Kidney (tissue), 13 donors: ENCODE measurements at regions not wholly inside any gene's neighbourhood (a gene's known extent, or its start where the extent isn't known, plus 50 kb on each side); places are given as distances from the start of the nearest gene placed in this dataset.

Experiments used
- DNase-seq, 5 donors: peaks; one replicate each; pipeline ENCODE4 v3.0.0-alpha.2; 2013 to 2020
- FAIRE-seq: peaks from 2 replicates; lab custom pipeline; 2012; peaks lifted over from hg19 to GRCh38; lab: Jason Lieb, UNC
- H3K27ac ChIP-seq, 2 donors: one replicate each; pipeline ENCODE4 v1.7.0; 2013; ENCODE audit warnings: low read depth in 2 of 2, low read length in 2 of 2, inconsistent platforms in 1 of 2
- H3K27me3 ChIP-seq: one replicate; pipeline ENCODE4 v1.7.1; 2013; ENCODE audit warnings: low read length, inconsistent platforms; ENCODE audit not compliant: control insufficient read depth, insufficient read depth
- H3K36me3 ChIP-seq, 3 donors: one replicate each; pipeline versions ENCODE4 v1.7.0 to v1.7.1; 2013; ENCODE audit warnings: low read length in 3 of 3, control low read depth in 1 of 3, inconsistent platforms in 1 of 3; ENCODE audit not compliant: insufficient read depth in 3 of 3, control insufficient read depth in 2 of 3
- H3K4me1 ChIP-seq, 3 donors: one replicate each; pipeline versions ENCODE4 v1.7.0 to v1.7.1; 2013; ENCODE audit warnings: low read length in 3 of 3, inconsistent platforms in 1 of 3, low read depth in 1 of 3; ENCODE audit not compliant: control insufficient read depth in 2 of 3, insufficient read depth in 2 of 3
- H3K4me3 ChIP-seq, 3 donors: one replicate each; pipeline versions ENCODE4 v1.7.0 to v1.8.1; 2013; ENCODE audit warnings: low read length in 3 of 3, control low read depth in 1 of 3, inconsistent platforms in 1 of 3
- H3K9ac ChIP-seq, 3 donors: one replicate each; pipeline versions ENCODE4 v1.7.0 to v1.7.1; 2013; ENCODE audit warnings: low read length in 3 of 3, control low read depth in 1 of 3, inconsistent platforms in 1 of 3
- H3K9me3 ChIP-seq, 3 donors: one replicate each; pipeline versions ENCODE4 v1.7.0 to v1.7.1; 2013; ENCODE audit warnings: low read length in 3 of 3, control low read depth in 1 of 3, inconsistent platforms in 1 of 3; ENCODE audit not compliant: control insufficient read depth in 2 of 3, insufficient read depth in 1 of 3
- CTCF ChIP-seq: IDR thresholded peaks from 3 replicates; pipeline ENCODE4 v1.5.1; 2012; ENCODE audit warnings: mild to moderate bottlenecking, moderate library complexity, borderline replicate concordance; ENCODE audit not compliant: insufficient read depth; ENCODE audit errors: extremely low read depth
- intact Hi-C: fragments of 100-400 bp; cut with DNase I; formaldehyde crosslinking; loops from one replicate; pipeline ENCODE4 v1.11.1; 2022
- donor health status: control.
- donor health status: control.
- donor health status: control.
- donor health status: control.
- donor health status: control.
- donor health status: DM: yes; HTN: yes; CAD: no.
- donor health status: Normal renal cell carcinoma (clear cell type).

DNA sequence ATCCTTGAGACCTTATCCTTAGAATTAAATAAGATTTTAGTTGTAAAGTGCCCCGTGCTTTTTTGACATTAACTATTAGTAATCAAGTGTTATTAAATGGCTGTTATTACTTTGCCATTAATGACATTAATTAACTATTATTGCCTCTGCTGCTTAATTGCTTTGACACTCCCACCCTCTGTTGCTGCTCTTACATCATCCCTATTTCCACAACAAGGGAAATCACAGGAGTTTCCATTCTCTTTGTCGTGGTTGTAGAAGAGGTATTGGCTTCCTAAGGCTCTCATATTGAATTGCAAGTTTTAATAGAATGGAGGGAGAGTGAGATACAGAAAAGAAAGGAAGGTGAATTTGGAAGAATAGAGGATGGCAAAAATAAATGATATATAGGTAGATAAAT is 545.8 kb downstream of the MMUT start:
- Histone ChIP-seq H3K4me3 (no peak overlapping the region), H3K36me3 (no peaks in the 10 kb centered on the region), H3K27ac (no peak overlapping the region), H3K4me1 (no peaks in the 10 kb centered on the region), H3K9ac (no peak overlapping the region), H3K9me3 (no peaks in the 10 kb centered on the region), H3K27me3 (no peaks in the 10 kb centered on the region)
- TF ChIP-seq CTCF, result no peak
- intact Hi-C loops, result no loop called here
- FAIRE-seq (no peak), DNase-seq (no peak)

DNA sequence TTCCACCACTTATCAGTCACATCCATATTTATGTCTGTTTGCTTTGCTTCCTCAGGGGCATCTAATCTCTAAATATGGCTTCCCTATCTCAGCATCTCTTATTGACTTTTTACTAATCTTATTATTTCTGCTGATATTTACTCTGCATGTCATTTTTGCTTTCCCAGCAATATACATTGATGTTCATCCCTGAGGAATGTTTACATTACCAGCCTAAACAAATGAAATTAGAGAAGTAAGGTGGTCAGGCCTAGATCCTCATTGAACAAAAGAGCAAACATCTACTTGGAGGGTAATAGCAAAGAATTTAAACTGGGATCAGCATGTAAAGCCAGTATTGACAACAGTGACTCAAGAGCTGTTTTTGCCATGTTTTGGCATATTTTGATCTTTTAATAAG is 546.4 kb downstream of the MMUT start:
- Histone ChIP-seq H3K4me3 (no peak overlapping the region), H3K36me3 (no peaks in the 10 kb centered on the region), H3K4me1 (no peaks in the 10 kb centered on the region), H3K27me3 (no peaks in the 10 kb centered on the region), H3K9ac (no peak overlapping the region), H3K9me3 (no peaks in the 10 kb centered on the region), H3K27ac (no peak overlapping the region)
- DNase-seq (no peak), FAIRE-seq (no peak)
- intact Hi-C loops, result no loop called here
- TF ChIP-seq CTCF, result no peak

DNA sequence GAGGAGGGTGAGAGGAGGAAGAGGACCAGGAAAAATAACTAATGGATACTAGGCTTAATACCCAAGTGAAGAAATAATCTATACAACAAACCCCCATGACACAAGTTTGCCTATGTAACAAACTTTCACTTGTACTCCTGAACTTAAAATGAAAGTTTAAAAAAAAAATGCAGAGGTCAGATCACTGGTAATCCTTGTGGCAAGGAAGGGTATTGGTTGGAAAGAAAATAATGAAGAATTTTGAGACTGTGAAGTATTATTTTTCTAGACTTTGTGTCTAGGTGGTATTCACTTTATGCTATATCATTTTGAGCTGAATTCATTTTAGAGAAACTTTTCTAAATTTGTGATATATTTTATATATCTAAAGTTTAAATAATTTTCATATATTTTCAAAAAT is 547.5 kb downstream of the MMUT start:
- Histone ChIP-seq H3K9me3 (no peaks in the 10 kb centered on the region), H3K27me3 (no peaks in the 10 kb centered on the region), H3K4me1 (no peaks in the 10 kb centered on the region), H3K36me3 (no peaks in the 10 kb centered on the region), H3K4me3 (no peak overlapping the region), H3K27ac (no peak overlapping the region), H3K9ac (no peak overlapping the region)
- DNase-seq (no peak), FAIRE-seq (no peak)
- intact Hi-C loops, result no loop called here
- TF ChIP-seq CTCF, result no peak

- H3K4me1 ChIP-seq, result no peaks in the 10 kb centered on the region
- no peaks in the 10 kb centered on the region for H3K9me3 ChIP-seq
- H3K36me3 ChIP-seq, result no peaks in the 10 kb centered on the region
- no peak for TF ChIP-seq CTCF
- no peak overlapping the region for H3K9ac ChIP-seq
- no peak overlapping the region for H3K4me3 ChIP-seq
- intact Hi-C loops, result no loop called here
- no peak for FAIRE-seq
- DNase-seq, result no peak
- no peak overlapping the region for H3K27ac ChIP-seq
- H3K27me3 ChIP-seq, result no peaks in the 10 kb centered on the region
These were observed 550.5 kb downstream of the MMUT start for GRCh38 chr6:48912503-48912902.
